GM19468 (cell line): ENCODE measurements at regions not wholly inside any gene's neighbourhood (a gene's known extent, or its start where the extent isn't known, plus 50 kb on each side); places are given as distances from the start of the nearest gene placed in this dataset.

Source experiments
- ATAC-seq: cut with Tn5 transposase; IDR thresholded peaks from one replicate; pipeline ENCODE4 v1.9.1; 2021; ENCODE audit warnings: mild to moderate bottlenecking, moderate library complexity, moderate number of reproducible peaks; ENCODE audit not compliant: unreplicated experiment; ENCODE audit errors: extremely low read depth

DNA sequence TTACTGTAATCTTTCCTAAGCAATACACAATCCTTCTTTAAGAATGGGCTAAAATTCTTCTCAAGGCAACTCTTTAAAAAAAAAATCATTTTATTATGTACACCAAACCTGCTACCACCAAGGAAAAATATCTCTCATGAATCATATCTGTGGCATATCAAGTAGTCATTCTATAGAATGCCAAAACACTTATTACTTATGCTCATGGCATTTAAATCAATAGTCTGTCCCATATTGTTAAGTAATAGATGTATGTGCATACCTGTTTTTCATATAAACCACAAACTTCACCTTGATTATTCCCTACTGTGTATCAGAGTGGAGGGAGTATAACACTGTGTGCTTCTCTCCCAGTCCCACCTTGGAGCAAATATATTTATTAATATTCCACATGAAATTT, 95.8 kb upstream of the SETBP1 start:
- no peak for ATAC-seq

DNA sequence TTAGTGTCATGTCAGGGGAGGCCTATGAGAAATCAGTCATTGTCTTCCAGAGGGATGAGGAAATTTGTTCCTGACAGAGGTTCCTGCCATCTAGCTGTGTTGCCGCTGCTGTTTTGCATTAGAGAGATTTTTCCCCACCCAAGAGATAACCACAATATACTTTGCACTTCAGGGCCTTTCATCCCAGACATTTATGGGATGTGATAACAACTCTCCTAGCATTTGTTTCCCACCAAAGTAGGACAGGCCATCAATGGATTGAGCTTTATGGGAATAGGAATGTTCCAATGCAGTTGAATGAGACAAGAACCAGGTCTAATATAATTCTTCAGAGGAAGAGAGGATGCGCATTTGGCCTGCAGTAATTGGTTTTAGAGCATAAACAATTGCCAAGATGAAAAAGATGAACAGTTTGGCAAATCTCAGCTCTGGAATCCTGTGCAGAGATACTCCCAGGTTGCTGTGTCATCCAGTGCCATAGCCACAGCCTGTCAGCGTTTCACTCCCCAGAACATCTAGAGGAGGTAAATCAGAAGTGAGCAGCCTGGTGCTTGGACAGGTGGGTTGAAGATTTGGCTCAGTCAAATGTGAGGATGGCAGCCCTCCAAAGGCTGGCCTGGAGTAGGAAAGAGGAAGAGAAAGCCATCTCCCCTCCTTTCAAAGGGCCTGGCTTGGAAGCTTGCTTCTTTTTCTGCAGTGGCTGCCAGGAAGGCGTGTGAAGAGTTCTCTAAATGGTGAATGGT, 93.7 kb upstream of the SETBP1 start:
- ATAC-seq: no peak

DNA sequence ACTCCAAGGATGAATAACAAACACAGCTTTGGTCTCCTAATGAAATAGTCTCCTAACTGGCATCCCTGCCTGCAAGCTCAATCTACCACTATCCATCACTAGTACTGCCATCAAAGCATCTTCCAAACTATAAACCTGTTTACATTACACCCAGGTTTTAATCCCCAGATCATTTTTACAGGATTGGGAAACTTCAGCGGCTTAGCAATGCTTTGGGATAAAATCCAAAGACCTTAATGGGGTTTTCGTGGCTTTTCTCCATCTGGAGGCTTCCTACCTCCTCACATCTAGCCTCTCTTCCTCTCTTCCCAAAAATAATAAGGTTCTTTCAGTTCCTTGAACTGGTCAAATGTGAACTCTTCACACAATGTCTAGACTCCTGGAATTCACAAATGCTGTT, 92.2 kb upstream of the SETBP1 start:
- no peak for ATAC-seq

DNA sequence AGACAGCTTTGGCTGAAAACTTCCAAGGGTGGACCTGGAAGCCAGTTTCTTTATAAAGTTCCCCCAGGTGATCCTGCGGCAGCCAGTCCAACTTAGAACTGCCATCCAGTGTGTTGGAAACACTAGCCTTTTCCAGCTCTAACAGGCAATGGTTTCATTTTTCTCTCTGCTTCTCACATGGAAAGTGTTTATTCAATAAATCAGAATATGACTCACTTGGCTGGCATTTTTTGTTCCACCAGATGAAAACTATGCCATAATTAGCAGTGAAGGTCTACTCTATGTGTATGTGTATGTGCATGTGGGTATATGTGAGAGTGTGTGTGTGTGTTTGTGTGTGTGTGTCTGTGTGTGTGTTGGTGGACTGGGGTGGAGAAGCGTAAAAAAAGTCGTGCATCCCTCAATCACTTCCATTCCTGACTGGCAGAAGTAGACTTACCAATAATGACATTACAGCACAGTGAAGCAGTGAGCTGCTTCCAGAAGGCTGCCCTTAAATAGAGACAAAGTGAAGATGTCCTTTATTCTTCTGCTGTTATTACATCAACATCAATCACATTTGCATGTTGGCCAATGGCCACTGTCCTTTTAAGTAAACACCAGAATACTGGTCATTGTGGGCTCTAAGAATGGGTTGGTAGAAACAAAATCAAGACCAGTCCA, 90.9 kb upstream of the SETBP1 start:
- ATAC-seq: no peak

DNA sequence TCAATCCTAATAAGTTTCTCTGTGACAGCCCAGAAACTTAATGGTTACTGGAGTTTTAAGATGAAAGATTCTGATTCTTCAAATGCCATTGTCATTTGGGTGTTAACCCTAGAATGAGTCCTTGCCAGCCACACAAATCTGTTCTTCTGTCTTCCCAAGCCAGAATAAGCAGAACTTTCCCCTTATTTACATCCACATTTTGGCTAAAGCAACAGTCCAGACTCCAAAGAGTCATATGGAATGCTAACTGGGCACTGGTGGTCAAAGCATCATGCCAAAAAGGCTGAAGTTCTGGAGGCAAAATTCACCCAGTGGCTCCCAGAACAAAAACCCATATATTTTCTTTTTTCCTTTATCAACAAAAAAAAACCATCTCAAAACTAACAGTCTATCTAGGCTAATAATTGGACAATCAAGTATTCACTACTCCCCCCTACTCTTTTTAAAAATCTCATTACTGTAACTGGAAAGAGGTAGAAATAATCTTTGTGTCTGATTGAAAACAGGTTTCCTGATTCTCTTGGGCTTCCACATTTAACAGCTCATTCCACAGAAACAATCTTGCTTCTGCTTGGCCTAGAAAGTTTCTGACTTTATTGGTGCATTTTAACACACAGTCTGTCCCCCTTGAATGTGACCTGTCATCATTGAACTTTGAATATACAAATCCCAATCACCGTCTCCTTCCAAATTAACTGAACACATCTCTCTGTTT, 89.6 kb upstream of the SETBP1 start:
- ATAC-seq: no peak

DNA sequence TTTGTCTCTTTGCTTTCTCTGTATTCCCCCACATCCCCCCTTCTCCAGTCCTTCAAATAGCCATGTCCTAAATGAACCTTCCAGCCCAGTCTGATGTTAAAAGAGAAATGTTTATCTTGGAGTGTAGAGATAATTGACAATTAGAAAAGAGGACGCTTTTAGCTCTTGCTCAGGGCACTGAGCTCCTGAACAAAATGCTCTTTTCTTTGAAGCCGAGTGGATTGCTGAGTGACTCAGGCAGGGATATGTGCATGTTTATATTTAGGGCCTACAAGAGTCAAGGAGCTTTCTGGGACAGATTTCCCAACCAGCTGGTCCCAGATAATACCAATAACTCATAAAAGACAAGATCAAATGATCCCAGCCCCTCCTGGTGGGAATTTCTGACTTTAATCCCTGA, 88.0 kb upstream of the SETBP1 start:
- no peak for ATAC-seq

DNA sequence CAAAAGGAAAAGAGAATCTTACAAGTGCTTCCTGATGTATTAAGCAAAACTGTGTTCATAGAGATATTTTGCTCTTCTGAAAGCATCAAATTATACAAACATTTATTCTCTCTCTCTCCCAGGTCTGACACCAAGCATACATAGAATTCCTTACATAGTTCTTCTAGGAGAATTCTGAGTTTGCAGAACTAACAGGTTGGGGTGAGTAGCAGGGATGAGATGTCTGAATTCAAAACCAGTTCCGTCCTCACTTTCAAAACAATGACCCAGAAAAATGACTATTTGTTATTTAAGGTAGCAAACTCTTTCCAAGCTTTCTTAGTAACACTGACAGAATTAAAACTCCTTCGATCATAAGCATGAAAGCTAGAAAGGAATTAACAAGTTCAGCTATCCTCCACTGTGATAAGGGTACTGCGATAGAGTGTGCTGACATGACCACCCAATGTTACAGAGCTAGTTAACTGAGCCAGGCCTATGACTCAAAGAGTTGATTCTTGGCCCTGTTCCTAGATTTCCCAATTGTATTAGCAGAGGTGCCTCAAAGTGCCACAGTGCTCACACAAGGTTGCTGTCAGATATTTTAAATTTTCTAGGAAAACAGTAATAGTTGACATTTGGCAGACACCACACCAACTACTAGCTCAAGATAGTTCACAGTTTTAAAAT, 85.8 kb upstream of the SETBP1 start:
- no peak for ATAC-seq

DNA sequence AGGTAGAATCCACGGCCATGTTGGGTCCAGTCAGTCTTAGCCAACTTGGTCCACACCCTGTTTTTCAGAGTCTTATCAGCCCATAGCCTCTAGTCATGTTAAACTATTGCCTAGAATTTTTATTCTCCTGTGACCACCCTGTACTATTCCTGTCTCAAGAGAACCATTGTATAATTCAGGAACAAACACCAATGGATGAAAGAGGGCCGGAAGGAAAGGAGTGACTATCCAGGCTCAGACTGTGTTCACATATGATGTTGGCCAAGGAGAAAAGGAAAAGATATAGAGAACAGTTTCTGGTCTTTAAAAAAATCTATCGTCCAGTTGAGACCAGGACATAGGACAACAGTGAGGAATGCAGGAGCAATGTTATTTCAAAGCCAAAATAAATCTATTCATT, 82.9 kb upstream of the SETBP1 start:
- no peak for ATAC-seq

DNA sequence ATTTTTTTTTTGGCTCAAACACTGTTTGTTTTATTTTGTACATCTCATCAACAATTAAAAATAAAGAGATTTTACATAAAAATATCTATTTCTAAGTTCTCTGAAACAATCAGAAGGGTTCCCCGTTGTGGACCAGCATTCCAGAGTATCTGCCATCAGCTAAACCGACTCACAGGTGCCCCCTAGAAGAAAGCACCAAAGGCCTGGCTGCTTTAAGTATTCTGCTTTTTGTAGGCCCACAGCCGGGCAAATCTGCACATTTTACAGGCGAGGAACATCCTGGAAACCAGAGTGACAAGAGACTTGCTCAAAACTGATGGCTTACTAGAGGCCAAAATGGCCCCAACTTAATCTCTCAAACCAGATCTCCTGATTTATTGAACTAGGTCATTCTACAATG, 82.2 kb upstream of the SETBP1 start:
- ATAC-seq: no peak

DNA sequence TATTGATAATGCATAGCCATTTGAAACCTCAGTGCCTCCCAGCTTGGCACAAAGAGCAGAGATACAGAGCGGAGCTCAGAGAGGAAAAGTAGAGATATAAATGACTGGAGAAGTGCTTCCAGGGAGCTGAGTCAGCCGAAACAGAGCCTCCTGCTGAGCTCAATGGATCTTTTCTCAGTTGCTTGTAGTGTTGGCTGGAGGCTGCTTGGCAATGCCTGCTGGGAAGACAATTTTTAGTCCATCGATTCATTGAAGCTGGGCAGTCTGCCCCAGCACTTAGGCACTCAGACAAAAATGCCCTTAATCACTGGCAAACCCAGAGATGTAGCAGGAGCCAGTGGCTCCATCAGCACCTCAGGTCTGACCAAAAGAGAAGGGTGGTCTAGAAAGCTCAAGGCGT, 81.3 kb upstream of the SETBP1 start:
- no peak for ATAC-seq

DNA sequence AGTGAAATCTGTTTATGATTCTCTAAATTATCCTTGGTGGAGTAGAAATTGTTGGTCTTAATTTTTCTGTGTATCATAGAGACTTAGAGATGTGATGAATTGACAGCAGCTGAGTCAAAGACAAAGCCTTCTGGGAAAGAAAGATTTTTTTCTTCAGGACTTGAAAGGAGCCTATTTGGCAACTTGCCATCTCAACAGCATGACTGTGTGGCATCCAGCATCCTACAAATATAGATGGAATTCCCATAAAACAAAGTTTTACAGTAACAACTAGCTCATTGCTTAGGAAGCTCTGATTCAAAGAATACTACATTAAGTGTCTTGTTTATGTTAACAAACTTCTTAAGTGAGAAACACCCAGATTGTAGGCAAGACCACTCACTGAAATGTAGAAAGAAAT, 79.2 kb upstream of the SETBP1 start:
- no peak for ATAC-seq

DNA sequence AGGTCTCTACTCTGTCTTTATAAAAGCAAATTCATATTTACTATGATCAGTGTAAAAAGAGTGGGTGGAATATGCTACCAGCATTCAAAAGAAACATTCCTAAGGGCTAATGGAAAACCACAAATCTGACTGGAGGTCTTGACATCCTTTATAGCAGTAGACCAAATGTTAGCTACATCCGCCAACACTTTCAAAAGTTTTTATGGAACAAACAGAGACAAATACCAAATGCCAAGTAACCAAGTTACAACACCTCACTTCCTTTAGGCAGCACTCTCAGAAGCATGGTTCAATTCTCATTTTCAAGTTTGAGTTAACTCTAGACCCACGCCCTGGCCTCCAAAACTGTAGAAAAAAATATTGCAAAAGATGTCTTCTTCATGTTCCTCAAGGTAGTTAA, 78.3 kb upstream of the SETBP1 start:
- no peak for ATAC-seq

DNA sequence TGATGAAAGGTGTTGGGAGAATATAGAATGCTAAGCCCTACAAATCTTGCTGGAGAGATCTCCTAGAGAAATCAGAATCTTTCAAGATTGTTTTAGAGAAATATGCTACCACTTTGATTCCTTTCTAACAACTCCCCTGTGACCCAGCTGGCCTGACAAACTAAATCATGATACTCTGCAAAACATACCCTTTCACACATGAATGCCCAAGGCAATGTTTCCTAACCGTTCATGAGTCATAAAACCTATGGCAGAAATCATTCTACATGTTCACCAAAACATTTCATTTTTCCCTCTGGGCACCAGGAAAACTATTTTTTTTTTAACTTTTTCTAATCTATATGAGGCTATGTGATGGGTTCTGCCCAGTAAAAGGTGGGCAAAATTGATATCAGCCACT, 77.8 kb upstream of the SETBP1 start:
- no peak for ATAC-seq

DNA sequence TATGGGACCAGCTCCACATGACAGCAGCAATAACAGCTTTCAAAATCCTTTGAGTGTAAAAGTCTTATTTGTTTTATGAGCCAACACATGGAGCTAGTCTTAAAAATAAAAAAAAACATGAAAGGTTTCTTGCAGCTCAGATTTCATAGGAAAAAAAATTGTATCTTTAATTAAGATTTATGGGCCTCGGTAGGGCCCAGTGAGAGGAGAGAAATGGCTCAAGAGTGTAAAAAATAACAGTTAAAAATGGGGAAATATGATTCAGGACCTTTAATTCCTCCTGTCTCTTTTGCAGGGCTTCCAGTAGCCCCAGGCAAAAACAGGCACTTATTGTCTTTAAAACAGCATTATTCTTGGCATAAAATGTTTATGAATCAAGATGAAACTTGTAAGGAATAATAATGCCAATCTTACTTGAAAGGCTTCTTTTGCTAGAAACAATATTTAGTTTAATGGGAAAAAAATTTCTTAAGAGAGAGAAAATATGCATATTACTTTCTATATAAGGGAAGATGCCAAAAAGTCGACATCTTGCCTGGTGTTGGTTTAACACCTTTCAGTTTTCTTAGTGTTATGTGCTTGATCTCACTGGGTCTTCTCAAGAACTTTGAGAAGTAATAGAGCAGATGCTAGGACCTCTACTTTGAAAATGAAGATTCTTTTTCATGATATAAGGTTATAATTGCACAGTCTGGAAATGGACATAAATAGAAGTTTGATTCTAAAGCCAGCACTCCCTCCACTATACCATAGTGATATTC, 71.3 kb upstream of the SETBP1 start:
- ATAC-seq: no peak

DNA sequence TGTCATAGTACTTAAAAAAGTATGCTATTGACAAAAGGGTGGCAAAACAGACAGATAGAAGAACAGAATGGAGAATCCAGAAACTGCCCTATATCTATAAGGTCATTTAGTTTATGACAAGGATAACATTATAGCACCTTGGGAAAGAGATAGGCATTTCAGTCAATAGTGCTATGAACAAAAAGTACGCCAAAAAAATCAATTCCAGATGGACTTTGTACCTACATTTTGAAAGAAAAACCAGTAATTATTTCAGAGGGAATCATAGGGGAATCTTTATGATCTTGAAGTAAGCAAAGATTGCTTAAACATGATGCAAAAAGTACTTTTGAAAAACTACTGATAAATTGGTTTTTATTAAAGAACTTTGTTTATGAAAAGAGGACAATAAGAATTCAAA, 59.9 kb upstream of the SETBP1 start:
- no peak for ATAC-seq

DNA sequence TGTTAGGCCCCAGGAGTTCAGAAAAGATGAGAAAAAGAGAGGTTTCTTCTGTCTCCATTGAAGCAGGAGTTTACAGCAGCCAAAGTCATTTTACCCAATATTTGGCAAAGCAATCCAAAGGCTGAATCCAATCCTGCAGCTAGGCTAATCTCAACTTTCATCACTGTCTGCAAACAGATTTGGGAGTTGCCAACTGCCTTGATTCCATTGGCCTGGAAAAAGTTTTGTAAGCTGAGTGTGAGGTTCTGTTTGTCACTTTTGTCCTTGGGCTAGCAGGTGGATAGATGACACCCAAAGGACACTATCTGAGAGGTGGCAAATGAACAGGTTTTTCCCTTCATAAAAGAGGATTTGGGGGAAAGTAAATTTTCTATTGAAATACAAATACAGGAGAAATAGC, 56.6 kb upstream of the SETBP1 start:
- no peak for ATAC-seq

DNA sequence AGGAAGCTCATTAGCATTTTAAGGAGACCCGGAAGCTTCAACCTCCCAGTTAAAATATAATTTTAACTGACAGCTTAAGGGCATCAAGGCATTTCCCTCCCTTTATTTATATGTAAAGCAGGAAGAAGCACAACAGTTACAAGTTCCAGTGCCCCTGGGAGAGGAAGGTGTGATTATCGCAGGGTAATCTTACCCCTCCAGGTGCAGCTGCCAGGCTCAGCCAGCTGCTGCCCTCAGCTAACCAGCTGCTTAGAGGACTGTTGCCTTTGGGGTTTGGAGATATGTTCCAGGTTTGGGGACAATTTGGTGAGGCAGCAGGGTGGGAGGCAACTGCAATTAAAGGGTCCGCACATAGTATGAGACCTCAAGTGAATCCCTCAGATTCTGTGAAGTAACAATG, 55.3 kb upstream of the SETBP1 start:
- no peak for ATAC-seq

DNA sequence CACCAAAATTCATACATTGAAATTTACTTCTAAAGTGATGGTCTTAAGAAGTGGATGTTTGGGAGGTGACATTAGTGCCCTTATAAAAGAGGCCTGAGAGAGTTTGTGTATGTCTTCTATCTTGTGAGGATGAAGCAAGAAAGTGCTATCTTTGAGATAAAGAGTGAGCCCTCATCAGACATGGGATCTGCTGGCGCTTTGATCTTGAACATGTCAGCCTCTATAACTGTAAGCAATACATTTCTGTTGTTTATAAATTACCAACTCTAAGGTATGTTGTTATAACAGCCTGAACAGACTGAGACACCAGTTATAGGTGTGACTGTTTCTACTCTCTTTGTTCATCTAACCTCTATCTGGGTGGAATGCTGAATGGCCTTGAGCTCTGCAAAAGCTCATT, 54.5 kb upstream of the SETBP1 start:
- ATAC-seq: no peak

DNA sequence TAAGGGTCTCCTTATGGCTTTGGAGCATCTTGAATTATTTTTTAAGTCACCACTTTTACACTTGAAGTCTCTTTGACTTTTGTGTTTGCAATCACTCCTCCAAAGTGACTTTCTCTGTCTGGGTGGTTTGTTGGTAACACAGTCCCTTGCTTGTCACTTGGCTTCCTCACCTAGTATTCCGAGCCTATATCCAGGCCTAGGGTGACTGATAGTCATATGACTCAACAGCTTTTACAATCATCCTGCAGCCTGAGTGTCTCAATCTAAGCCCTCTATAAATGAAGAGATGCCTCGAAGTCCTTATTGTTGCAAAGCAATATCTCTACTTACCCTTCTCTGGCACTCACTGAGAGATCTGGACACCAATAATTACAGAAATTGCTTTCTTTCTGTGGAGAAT, 53.9 kb upstream of the SETBP1 start:
- ATAC-seq: no peak

DNA sequence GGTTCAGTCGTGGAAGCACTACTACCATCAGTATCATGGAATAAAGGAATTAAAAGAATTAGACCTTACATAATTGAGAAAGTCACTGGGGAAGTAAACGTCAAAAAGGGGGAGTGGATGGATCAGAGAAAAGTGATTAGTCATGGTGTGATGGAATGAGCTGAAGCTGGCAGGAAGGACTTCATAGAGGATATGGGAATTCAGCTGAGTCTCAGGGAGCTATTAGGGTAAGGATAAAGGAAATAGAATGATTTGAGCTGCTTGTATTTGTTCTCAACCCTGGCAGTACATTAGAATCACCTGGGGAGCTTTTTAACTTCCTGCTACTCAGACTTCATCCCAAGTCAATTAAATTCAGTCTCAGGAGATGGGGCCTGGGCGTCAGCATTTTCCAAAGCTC, 53.4 kb upstream of the SETBP1 start:
- no peak for ATAC-seq
